ENCODE measurements at regions not wholly inside any gene's neighbourhood (a gene's known extent, or its start where the extent isn't known, plus 50 kb on each side); places are given as distances from the start of the nearest gene placed in this dataset.

DNA sequence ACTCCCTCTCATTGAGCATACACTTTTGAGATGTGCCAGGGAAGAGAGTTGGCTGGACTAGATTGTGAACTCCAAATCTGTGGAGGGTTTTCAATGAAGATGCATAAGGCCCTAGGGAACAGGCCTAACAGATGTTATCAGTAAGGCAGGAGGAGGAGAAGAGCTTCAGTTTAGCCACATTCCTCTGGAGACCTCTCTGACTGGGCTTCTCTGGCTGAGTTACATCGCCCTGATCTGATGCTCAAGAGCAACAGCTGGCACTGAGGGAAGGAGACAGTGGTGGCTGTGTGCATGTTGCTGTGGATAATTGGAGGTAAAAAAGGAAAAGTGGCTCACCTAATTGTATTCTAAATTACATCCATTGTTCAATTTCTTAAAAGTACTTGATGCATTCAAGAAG, 206.4 kb upstream of the CFAP20DC start:
- TF ChIP-seq ARNT (IDR thresholded peaks at IDR 0.05) (no peak), FOXA1 (IDR thresholded peaks at IDR 0.05) (no peak), TARDBP (IDR thresholded peaks at IDR 0.05) (no peak), FOXM1 (IDR thresholded peaks at IDR 0.05; ENCODE audit: borderline replicate concordance) (no peak), NFRKB (IDR thresholded peaks at IDR 0.05) (no peak), SP1 (IDR thresholded peaks at IDR 0.05) (no peak), FOXK2 (IDR thresholded peaks at IDR 0.05) (no peak), BHLHE40 (IDR thresholded peaks at IDR 0.05; ENCODE audit: borderline replicate concordance) (no peak), LEF1 (IDR thresholded peaks at IDR 0.05; ENCODE audit: borderline replicate concordance) (no peak), SUZ12 (IDR thresholded peaks at IDR 0.05) (no peak), ZNF384 (IDR thresholded peaks at IDR 0.05) (no peak)
